Activated CD4-positive, alpha-beta T cell treated with anti-CD3 and anti-CD28 coated beads, Interleukin-2, amount 50 U/mL, for 24 hours (primary cell): ENCODE measurements at regions not wholly inside any gene's neighbourhood (a gene's known extent, or its start where the extent isn't known, plus 50 kb on each side); places are given as distances from the start of the nearest gene placed in this dataset.
"Not testable (repeated sequence)": the region's sequence is repeated elsewhere in the genome, so short reads cannot be mapped to it uniquely, and the experiment has no call there.

ENCODE experiments used
- DNase-seq, 2 donors: peaks; one replicate each; pipeline ENCODE4 v3.0.0-alpha.2; 2020; ENCODE audit warnings: low read depth in 1 of 2, low spot score in 1 of 2

DNA sequence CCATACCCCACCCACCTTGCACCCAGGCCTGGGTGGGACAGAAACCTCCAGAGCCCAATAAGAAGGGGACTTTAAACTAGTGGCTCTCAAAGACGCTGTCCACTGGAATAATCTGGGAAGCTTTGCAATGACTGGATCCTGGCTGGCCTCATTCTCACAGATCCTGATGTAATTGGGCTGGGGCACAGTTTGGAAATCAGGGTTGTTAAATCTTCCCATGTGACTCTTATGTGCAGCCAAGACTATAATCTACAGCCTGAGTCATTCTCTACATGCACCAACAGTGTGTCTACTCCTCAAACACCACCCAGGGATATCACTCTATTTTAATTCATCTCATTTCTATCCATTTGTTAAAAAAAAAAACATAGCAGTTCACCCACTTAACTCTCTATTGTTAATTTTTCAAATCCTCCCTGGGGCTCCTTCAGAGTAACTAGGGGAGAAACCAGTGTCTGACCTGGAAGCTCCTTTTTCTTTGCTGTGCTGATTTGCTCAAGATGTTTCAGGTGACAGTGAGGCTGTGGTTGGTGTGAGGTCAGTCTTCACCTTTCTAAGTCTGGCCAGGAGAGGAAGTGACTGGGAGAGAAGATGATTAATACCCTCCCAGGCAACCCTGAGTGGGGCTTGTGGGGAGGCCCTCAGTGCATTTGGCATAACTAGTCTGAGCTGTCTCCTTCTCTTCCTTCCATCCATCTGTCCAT is 211.6 kb upstream of the SFSWAP start:
- no peak for DNase-seq

- DNase-seq: no peak
Observed at GRCh38 chr12:131499864-131500190, 211.1 kb upstream of the SFSWAP start.

DNA sequence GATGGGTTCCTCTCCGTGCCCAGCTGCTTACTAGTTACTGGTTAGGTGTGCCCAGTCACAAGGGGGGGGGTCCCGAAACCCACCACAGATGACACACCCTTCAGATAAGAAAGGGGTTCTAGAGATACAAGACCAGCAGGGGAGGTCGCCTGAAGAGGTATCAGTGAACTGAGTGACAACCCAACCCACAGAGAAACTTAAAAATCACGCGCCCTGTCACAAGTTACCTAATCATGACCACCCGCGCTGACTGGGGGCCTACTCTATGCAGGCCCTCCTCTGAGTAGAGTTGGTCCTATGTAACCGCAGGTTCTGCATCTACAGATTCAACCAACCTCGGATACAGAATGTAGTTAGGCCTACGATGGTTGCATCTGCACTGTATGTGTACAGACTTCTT is 210.3 kb upstream of the SFSWAP start:
- no peak for DNase-seq

DNA sequence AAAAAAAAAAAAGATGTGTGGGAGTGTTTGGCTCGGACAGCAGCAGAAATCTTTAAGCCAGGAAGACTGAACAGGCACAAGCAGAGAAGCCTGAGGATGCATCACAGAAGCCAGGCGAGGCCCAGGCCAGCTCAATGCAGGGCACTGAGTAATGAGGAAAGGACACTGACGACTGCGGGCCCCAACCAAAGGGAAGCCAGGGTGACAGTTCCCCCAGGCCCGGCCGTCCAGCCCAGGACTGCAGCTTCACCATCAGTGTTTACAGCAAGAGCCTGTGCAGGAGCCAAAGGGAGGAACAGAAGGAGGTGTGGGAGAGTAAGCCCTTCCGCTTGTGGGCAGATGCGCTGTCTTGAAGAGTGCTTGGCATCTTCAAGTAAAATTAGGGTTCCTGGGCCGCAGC is 205.3 kb upstream of the SFSWAP start:
- DNase-seq: no peak

- DNase-seq: no peak
Observed at GRCh38 chr12:131506426-131506825, 204.5 kb upstream of the SFSWAP start.

GRCh38 chr12:131507094-131507493 is 203.8 kb upstream of the SFSWAP start:
- no peak for DNase-seq

- no peak for DNase-seq
Observed at GRCh38 chr12:131507881-131508280, 203.0 kb upstream of the SFSWAP start.

DNA sequence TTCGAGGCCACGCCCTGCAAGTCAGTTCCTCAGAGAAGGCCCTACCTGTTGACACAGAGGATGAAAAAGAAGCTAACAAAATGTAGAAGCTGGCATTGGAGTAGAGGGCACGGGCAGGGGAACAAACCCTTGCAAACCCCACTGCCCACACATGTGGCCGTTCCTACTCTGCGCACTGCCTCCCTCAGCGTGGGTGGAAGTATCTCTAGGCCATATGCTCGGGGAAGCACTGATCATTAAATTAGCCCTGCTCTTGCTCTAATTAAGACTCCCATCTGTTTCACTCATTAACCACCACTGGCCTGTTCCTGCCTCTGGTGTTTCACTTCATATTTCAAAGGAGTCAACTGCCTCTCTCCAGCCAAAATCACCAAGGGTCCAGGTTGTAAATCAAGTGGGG is 201.2 kb upstream of the SFSWAP start:
- no peak for DNase-seq

DNA sequence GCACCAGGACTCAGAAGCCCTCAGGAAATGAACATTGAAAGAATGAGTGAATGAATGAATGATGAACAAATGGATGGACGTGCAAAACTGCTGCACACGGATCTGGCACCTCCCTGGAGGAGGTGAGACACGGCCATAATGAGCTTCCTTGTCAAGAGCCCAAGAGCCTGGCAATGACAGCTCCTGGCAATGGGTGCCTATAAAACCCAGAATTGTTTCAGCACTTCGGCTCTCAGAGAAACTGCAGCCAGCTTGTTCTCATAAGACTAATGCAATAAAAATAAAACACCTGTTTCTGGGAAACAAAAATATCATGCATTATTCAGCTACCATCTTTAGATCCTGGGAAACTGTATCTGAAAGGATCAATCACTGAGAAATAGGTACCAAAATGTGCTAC is 200.5 kb upstream of the SFSWAP start:
- DNase-seq: no peak

DNA sequence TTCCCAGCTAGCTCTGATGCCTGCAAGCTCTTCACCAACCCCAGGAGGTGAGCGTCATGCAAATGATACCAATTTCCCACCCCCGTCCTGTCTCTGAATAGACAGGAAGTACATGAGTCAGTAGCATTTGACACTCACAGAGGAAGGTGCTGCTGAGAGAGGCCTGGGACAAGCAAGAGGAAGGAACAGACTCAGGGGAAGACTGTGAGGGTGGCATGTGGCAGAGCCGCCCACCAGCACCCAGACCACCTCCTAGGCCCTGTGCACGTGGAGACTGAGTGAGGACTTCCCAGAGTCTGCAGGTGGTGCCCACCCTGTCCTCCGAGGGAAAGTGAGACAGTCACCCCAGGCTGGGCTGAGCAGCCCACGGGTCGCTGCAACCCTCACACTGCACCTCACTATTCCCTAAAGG is 199.5 kb upstream of the SFSWAP start:
- DNase-seq: peak; percentile 8 to 73

DNA sequence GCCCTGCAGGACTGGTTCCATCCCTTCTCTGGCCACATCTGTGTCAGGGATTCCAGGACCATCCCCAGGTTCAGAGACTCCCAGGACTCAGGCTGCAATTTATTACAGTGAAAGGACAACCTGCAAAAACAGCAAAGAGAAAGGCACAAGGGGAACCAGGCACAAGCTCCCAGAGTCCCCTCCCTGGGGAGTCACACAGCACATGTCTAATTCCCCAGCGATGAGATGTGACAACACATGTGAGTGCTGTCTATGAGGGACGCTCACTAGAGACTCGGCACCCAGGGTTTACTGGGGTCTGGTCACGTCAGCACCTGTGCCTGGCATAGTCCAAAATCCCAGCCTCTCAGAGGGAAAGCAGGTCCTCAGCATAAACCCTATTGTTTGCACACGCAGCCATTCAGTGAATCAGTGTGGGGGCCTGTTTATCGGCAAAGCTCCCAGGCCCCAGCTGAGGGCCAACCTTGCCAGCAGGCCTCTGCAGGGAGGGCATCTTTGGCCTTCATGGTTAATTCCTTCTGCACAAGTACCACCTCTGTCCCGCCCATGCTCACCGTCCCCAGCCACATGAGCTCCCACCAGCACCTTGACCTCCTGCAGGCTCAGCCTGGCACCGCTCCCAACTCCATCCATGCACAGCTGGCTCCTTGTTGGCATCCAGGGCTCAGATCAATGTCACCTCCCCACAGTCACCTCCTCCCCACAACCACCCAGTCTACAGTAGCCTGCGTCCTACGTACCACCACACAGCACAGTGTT is 198.9 kb upstream of the SFSWAP start:
- DNase-seq: no peak

- no peak for DNase-seq
Observed at GRCh38 chr12:131513606-131514005, 197.3 kb upstream of the SFSWAP start.

DNA sequence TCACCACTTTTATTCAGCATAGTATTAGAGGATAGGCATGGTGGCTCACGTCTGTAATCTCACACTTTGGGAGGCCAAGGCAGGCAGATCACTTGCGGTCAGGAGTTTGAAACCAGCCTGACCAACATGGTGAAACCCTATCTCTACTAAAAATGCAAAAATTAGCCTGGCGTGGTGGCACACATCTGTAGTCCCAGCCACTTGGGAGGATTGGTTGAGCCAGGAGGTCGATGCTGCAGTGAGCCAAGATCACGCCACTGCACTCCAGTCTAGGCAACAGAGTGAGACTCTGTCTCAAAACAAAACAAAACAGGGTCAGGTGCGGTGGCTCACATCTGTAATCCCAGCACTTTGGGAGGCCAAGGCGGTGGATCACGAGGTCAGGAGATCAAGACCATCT is 190.3 kb upstream of the SFSWAP start:
- DNase-seq: not testable (repeated sequence)

GRCh38 chr12:131521326-131521725 is 189.6 kb upstream of the SFSWAP start:
- DNase-seq: no peak

DNA sequence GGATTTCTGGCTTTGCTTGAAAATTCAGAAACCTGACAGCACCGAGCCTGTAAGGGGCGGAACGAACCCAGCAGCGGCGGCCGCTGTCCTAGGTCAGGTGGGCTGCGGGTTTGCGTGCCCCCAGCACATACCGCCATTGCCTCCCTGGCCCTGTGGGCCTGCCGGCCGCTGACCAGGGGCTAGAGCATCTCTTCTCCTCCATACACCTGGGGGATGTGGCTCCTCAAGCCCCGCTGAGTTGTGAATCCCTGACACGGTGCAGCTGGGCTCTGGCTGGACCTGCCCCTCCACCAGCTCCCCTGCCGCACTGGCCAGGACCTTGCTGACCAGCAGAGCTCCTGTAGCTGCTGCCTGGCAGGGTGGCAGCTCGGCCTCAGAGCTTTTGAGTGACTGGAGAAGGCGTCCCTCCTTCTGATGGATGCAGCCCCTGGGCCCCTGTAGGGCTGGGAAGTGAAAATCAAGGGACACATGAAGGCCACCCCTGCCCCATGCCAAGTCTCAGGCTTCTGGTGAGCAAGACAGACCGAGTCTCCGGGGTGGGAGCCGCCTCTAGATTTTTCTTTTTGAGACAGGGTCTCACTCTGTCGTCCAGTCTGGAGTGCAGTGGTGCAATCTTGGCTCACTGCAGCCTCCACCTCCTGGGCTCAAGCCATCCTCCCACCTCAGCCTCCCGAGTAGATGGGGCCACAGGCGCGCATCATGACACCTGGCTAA is 184.9 kb upstream of the SFSWAP start:
- DNase-seq: no peak

DNA sequence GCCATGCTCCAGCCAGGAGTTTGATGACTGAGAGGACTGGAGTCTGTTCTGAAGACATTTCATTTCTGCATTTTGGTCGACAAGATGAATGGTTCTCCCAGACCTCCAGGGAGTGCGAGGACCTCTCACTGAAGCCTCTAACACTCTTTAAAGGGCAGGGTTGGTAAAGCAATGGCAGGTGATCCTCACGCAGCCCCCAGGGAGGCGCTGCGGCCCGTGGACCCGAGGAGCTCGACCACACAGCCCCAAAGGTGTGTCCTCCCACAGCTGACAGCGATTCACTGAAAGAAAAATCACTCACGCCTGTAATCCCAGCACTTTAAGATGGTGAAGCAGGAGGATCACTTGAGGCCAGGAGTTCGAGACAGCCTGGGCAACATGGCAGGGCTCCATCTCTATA is 183.8 kb upstream of the SFSWAP start:
- DNase-seq: no peak

DNA sequence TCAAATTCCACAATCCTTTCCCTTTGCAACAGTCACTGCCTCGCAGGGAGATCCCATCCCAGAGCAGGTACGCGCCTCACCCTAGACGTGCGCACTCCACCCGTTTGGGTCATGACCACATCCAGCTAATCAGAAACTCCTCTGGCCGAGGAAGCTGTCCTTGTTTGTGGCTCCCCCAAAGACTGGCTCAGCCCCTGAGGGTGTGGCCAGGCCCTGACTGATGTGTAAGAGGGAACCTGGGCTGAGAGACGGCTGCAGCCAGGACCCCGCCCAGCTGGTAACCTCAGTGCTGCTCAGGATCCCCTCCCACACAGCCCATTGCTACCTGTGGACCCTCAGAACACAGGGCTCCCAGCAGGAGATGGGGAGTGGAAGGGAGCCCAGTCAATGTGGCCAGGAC is 183.2 kb upstream of the SFSWAP start:
- no peak for DNase-seq

GRCh38 chr12:131528144-131528543 is 182.7 kb upstream of the SFSWAP start:
- no peak for DNase-seq

GRCh38 chr12:131528667-131529066 is 182.2 kb upstream of the SFSWAP start:
- DNase-seq: no peak

GRCh38 chr12:131529196-131530040 is 181.5 kb upstream of the SFSWAP start:
- DNase-seq: no peak

- DNase-seq: no peak
Observed at GRCh38 chr12:131530041-131530332, 180.9 kb upstream of the SFSWAP start.

DNA sequence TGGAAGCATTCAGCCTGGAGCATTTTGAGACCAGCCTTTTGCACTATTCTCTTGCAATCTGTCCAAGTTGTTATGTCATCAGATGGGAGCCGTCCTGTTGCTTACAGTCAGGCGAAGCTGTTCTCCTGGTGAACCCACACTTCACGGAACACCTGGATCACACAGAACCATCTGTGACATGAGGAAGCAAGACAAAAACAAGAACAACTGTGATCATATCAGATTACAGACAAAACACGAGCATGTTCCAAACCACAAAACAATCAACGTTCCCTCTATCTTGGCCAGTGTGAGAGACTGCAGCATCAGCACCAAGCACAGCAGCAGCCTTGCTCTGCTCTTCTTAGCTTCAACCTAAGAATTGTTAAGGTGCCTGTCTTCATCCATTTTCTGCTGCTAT is 180.5 kb upstream of the SFSWAP start:
- no peak for DNase-seq
